ENCODE measurements at regions not wholly inside any gene's neighbourhood (a gene's known extent, or its start where the extent isn't known, plus 50 kb on each side); places are given as distances from the start of the nearest gene placed in this dataset.
"Not testable (repeated sequence)": the region's sequence is repeated elsewhere in the genome, so short reads cannot be mapped to it uniquely, and the experiment has no call there.

DNA sequence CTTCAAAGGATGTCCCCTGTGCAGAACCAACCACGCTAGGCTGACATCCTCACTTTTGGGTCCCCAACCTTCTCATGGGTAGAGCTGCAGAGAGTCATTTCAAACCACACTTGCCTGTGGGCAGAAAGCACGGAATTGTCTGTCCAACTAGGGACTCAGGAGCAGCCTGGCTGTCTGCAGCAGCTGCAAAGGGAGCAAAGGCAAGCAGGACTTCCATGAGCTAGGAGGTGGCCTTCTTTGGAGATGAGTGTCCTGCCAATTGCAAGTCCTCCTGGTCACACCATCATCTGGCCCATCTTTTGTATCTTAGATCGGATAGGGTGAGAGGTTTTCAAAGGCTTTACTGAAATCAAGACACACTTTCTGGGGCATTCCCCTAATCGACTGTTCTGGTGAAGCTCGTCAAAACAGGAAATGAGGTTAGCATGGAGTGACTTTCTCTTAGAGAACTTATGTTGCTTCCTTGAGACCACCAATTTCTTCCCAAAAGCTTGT, 222.3 kb upstream of the PLGLB2 start:
- H3K9me3 ChIP-seq, H3K27ac ChIP-seq, H3K4me1 ChIP-seq: not testable (repeated sequence)

DNA sequence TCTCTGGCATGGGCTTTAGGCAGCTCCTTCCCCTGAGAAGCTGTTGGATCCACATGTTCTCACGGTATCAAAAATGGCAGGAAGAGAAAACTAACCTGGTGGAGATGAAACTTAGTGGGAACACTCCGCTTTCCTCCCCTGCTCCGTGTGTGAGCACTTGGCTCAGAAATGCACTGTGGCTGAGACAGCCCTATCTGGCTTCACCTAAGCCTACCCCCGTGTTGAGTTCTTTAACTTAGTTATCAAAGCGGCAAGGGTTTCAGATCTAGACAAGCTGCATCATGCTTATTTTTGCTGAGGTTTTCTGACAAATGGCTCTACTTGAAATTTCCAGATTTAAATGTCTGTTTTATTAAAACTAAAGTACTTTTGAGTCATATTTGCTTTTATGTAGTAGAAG, 221.6 kb upstream of the PLGLB2 start:
- not testable (repeated sequence) for DNase-seq (ENCODE audit: low spot score); H3K4me1 ChIP-seq; H3K4me3 ChIP-seq; H3K36me3 ChIP-seq; H3K27me3 ChIP-seq; H3K27ac ChIP-seq; H3K9me3 ChIP-seq

More for the DNA sequence above, 222.3 kb upstream of the PLGLB2 start:
- H3K4me3 ChIP-seq; H3K27me3 ChIP-seq; H3K36me3 ChIP-seq; DNase-seq (ENCODE audit: low spot score): not testable (repeated sequence)

DNA sequence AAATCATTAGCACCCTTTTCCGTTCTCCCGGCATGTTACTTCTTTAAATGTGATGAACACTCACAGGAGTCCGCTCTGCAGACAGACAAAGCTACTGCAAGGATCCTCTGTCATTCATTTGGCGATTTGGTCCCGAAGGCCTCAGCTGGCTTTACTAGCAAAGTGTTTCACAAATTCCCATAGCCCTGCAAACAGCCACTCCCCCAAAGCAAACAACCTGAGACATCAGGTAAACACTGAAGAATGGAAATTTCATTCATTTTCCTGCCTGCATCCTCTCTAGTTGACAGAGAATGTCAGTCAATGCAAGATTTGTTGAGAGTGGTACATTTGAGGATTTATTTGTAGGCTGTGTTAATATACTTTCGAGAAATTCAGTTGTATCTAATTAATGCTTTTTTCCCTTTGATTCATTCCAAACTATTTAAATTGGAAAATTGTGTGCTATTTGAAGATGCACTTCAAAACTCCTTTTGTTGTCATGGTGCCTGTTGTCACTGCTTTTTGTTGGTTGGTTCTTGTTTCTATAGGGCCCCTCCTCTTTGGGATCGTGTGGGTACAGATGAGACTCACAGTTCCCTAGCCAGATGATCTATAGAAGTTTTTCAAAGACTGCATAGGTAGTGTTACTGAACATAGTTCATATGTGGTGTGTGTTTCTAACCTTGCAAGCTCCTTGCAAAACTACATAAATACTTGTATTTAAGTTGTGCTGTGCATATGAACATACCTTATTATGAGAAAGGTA, 215.7 kb upstream of the PLGLB2 start:
- H3K4me3 ChIP-seq; H3K9me3 ChIP-seq; H3K27ac ChIP-seq; DNase-seq (ENCODE audit: low spot score); H3K27me3 ChIP-seq; H3K36me3 ChIP-seq; H3K4me1 ChIP-seq: not testable (repeated sequence)

DNA sequence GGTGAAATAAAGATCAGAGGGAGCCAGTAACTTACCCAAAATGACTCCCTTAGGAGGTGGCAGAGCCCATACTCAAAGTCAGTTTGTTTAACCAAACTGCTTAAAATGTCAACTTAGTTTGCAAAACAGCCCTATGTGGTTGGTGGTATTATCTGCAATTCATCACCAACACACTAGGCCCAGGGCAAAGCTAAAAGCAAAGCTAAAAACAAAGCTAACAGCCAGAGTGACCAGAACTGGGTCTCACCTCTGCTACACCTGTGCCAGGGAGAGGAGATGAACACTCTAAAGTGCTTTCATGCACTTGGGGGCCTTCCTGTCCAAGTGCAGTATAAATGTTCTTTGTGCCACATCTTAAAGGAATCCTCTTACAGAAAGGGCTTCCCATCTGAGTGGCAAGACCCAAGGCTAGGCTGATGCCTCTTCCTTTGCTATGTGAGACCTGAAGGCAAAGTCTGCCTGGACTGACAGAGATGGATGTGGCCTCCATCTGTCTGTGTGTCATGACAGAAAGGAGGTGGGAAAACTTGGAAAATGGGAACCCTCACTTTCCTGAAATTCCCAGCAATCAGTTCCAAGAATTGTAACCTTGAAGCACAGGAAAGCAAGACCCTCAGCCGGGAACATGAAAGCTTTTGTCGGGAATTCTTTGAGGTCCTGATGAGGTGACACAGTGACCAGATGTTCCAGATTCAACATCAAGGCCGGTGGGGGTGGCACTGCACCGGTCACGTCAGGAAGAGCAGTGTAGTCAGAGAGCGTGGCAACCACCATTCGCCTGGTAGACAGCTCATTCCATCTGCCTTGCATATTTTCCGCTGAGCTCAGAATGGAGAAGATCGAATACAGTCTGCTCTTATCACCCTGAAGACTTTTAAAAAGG, 214.3 kb upstream of the PLGLB2 start:
- not testable (repeated sequence) for H3K36me3 ChIP-seq; H3K9me3 ChIP-seq; H3K4me1 ChIP-seq; H3K27ac ChIP-seq; H3K27me3 ChIP-seq; H3K4me3 ChIP-seq; DNase-seq (ENCODE audit: low spot score)

DNA sequence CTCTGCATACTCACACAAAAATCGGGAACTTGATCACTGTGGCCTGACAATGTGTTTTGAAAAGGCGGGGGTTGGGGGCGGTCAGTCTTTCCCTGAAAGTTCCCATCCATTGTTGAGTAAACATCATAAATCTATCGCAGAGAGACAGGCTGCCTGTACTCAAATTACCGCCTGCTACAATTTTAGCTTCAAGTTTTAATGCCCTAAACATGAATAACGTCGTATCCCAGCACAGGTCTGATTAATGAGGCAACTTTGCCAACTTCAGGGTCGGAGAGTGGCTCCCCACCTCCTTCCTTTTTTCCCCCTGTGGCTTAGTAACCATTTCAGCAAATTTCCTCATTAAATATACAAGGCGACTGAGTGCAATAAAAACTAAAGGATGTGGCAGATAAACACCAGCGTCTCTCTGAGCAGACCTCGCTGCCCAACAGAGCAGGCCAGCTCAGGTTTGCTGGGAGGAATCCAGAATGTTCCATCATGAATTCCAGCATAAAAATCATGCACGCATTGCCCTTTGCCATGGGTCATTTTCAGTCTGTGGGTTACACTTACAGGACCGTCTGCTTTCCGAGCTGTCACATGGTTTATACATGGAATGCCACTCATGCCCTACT, 213.5 kb upstream of the PLGLB2 start:
- H3K36me3 ChIP-seq; DNase-seq (ENCODE audit: low spot score); H3K4me3 ChIP-seq; H3K9me3 ChIP-seq; H3K27ac ChIP-seq; H3K27me3 ChIP-seq; H3K4me1 ChIP-seq: not testable (repeated sequence)

DNA sequence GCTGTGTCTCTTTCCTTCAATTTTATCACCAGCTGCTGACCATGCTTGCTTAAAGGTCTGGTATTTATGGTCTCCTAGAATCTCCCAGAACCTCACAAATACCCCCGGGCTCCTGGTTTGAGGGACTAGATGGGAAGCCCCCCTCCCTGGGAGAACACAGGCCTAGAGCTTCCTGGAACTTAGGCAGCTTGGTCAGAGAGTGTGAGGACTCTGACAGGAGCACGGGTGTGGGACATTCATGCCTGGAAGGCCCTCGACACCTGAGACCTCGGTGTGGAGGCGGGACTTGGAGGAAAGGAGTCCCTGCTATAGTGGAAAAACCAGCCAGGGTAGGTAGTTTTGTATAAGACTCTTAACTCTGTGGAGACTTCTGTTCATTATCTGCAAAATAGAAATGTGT, 211.5 kb upstream of the PLGLB2 start:
- not testable (repeated sequence) for H3K9me3 ChIP-seq; H3K27ac ChIP-seq; H3K36me3 ChIP-seq; DNase-seq (ENCODE audit: low spot score); H3K4me1 ChIP-seq; H3K27me3 ChIP-seq; H3K4me3 ChIP-seq

DNA sequence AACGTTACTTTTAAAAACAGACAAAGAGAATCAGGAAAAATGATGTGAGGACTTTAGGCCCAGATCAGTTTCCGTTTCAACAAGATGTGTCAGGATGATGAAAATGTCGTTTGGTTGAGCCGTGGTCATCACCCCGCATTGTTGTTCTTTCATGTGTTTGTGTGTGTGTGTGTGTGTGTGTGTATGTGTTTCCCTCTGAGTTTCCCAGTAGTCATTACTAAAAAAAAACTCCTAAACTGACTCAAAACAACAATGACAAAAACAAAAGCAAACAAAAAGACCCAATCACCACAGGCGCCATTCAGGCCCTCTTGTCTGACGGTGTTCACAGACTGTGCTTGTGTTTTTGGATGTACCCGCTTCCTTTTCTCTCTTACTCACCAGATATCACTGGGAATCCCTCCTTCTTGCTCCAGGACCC, 210.6 kb upstream of the PLGLB2 start:
- H3K4me3 ChIP-seq; H3K36me3 ChIP-seq; H3K4me1 ChIP-seq; H3K27me3 ChIP-seq; DNase-seq (ENCODE audit: low spot score); H3K9me3 ChIP-seq; H3K27ac ChIP-seq: not testable (repeated sequence)

DNA sequence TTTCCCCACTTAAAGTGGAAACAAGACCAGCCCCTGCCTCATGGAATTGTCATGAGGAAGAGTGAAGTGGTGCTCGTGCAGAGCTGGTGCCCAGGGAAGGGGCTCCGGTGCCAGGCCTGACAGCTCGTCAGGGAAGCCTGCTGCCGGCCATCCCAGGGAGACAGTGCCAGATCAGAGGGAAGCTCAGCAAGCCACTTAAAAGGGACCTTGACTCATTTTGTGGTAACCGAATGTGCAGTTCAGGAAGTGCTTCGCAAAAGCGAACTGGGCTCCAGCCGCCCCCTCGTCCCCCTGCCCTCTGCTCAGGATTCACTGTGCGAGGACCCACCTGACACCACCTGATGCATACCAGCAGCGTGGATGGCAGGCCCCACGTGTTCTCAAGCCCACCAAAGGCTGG, 209.6 kb upstream of the PLGLB2 start:
- not testable (repeated sequence) for DNase-seq (ENCODE audit: low spot score); H3K27me3 ChIP-seq; H3K4me3 ChIP-seq; H3K27ac ChIP-seq; H3K9me3 ChIP-seq; H3K4me1 ChIP-seq; H3K36me3 ChIP-seq

DNA sequence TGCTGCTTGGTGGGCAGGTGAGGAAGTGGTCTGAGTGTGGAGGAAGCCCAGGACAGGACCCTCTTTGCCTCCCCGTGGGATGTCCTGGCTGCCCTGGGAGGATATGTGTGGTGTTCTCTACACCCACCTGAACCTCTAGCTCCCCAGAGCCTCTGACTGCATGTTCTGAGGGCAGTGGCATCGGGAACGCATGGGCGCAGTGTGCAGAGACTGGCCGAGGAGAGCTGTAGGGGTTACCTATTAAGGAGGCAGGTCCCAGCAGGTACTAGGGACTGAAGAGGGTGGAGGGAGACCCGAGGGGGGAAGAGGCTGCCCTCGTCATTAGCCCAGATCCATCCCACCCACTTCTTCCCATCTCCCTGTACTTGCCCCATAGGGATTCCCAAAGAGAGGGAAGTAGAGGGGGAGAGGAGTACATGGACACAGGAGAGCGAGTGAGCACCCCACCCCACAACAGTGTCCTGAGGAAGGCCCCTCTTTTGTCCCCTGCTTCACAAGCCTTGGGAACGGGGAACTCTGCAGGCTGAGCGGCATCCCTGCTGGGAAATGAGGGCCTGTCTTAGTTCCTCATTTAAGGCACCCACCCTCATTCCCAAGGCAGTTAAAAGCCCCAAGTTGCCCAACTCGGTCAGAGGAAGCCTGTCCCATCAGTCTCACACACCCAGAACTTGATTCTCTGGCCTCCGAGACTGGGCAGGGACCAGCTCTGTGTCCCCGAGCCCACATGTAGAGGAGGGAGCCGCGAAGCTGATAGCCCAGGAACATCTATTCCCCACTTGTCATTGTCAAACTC, 208.5 kb upstream of the PLGLB2 start:
- not testable (repeated sequence) for H3K4me1 ChIP-seq; H3K4me3 ChIP-seq; H3K9me3 ChIP-seq; DNase-seq (ENCODE audit: low spot score); H3K36me3 ChIP-seq; H3K27ac ChIP-seq; H3K27me3 ChIP-seq

DNA sequence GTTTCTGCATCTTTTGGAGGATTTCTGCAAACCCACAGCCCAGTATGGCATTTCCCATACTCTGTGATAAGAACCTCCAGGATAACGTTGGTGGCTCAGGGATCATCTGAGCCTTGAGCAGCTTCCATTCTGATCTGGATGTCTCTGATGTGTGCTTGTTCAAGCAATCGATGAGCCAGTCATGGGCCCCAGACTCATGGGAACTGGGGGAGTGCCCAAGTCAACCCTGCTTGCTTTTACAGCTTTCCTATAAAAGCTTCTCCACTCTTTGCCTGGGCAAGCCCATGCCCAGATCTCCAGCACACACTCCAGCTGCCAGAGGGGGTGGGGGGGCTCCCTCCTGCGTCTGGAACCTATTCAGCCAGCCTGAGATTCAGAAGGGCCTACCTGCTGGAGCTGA, 207.6 kb upstream of the PLGLB2 start:
- DNase-seq (ENCODE audit: low spot score) = not testable (repeated sequence)

DNA sequence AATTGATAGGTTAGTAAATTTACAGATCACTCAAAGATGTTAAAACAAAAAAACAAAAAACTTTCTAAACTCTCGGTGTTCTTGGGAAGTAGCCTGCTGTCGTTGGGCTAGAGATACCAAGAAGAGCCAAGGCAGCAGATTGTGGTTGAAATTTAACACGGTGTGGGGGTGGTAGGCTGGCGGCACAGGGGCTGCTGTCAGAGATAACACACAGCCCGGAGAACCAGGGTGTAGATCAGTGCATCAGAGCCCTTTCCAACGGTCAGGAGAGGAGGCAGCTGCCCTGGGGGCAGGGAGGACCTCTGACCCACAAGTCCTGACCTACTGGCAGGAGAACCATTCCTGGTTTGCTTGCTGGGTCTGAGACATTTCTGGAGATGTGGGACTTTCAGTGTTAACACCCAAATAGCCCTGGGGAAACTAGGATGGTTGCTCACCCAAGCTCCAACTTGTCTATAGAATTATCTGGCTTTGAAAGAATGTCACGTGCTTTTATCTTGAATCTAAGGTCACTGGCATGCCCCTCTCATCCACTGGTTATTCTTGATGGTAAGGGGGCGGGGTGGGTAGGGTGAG, 205.2 kb upstream of the PLGLB2 start:
- H3K27ac ChIP-seq; H3K4me1 ChIP-seq; H3K9me3 ChIP-seq; H3K4me3 ChIP-seq; DNase-seq (ENCODE audit: low spot score); H3K36me3 ChIP-seq; H3K27me3 ChIP-seq: not testable (repeated sequence)

More for the DNA sequence above, 207.6 kb upstream of the PLGLB2 start:
- not testable (repeated sequence) for H3K27ac ChIP-seq, H3K4me3 ChIP-seq, H3K9me3 ChIP-seq, H3K4me1 ChIP-seq, H3K27me3 ChIP-seq, H3K36me3 ChIP-seq

DNA sequence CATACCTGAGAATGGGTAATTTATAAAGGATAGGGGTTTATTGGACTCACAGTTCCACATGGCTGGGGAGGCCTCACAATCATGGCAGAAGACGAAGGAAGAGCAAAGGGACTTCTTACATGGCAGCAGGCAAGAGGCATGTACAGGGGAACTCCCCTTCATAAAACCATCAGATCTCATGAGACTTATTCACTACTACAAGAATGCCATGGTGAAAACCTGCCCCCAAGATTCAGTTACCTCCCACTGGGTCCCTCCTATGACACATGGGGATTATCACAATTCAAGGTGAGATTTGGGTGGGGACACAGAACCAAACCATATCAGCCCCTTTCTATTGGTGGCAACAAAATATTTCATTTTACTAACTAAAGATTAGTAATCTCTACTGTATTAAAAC, 204.1 kb upstream of the PLGLB2 start:
- H3K4me1 ChIP-seq; DNase-seq (ENCODE audit: low spot score); H3K36me3 ChIP-seq; H3K9me3 ChIP-seq; H3K27ac ChIP-seq; H3K4me3 ChIP-seq; H3K27me3 ChIP-seq: not testable (repeated sequence)

DNA sequence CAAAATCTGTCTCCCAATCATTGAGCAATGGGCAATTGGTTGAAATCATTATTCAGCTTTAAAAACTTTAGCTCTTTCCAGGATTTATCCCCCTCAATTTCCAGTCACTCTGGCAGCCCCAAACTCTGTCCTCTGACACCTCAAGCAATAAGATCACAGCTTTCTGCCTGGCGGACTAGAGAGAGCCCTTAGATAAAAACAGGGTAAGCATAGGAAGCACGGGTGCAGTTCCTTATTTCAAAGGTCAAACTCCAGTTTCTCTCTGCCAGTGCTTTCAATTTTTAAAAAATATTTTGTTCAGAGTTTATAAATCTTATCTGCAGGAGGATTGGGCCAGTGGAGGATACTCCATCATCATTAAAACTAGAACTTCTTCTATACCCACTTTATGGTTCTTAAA, 200.8 kb upstream of the PLGLB2 start:
- DNase-seq (ENCODE audit: low spot score); H3K27me3 ChIP-seq; H3K4me1 ChIP-seq; H3K36me3 ChIP-seq; H3K9me3 ChIP-seq; H3K4me3 ChIP-seq; H3K27ac ChIP-seq: not testable (repeated sequence)

DNA sequence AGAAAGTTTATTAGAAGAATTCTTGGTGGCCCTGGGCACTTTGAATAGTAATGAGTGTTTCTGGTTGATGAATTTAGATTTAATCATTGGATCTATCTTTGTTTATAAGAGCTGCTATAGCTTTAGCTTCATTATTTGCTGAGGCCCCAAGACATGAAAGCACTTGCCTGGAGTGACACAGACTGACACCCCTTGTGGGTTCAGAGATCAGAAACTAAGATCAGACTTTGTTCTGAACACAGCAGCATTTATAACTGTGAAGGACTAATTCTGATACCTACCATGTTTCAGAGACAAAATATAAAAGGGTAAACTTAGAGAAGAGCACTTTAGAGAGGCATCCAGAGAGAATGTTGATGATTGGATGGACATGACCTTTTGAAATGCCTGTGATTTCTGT, 199.9 kb upstream of the PLGLB2 start:
- not testable (repeated sequence) for H3K27ac ChIP-seq; H3K9me3 ChIP-seq; H3K36me3 ChIP-seq; DNase-seq (ENCODE audit: low spot score); H3K27me3 ChIP-seq; H3K4me1 ChIP-seq; H3K4me3 ChIP-seq

Data from right atrium auricular region (tissue), 2 donors.